GM18868 (cell line): ENCODE measurements at regions not wholly inside any gene's neighbourhood (a gene's known extent, or its start where the extent isn't known, plus 50 kb on each side); places are given as distances from the start of the nearest gene placed in this dataset.

Experiments
- ATAC-seq: cut with Tn5 transposase; IDR thresholded peaks from one replicate; pipeline ENCODE4 v1.9.1; 2021; ENCODE audit warnings: mild to moderate bottlenecking, moderate library complexity; ENCODE audit not compliant: unreplicated experiment

- ATAC-seq, result no peak
Observed at GRCh38 chr7:18151422-18151821, 123.8 kb upstream of the PRPS1L1 start.

GRCh38 chr7:18153183-18153748, 125.6 kb upstream of the PRPS1L1 start:
- ATAC-seq, result no peak

- no peak for ATAC-seq
Observed at GRCh38 chr7:18154726-18155125, 127.1 kb upstream of the PRPS1L1 start.

GRCh38 chr7:18157233-18157632, 129.6 kb upstream of the PRPS1L1 start:
- ATAC-seq, result no peak

GRCh38 chr7:18162657-18163056, 135.0 kb upstream of the PRPS1L1 start:
- no peak for ATAC-seq

GRCh38 chr7:18163091-18163490, 135.4 kb upstream of the PRPS1L1 start:
- ATAC-seq, result no peak

- ATAC-seq, result no peak
Observed at GRCh38 chr7:18165166-18165565, 137.5 kb upstream of the PRPS1L1 start.

GRCh38 chr7:18166002-18166401, 138.4 kb upstream of the PRPS1L1 start:
- no peak for ATAC-seq

GRCh38 chr7:18167815-18168214, 140.2 kb upstream of the PRPS1L1 start:
- ATAC-seq, result no peak

- ATAC-seq, result no peak
Observed at GRCh38 chr7:18174996-18175395, 147.3 kb upstream of the PRPS1L1 start.

- ATAC-seq, result no peak
Observed at GRCh38 chr7:18175801-18176450, 148.3 kb upstream of the PRPS1L1 start.

- ATAC-seq, result no peak
Observed at GRCh38 chr7:18177129-18177814, 149.6 kb upstream of the PRPS1L1 start.

- peak; percentile 90 for ATAC-seq
Observed at GRCh38 chr7:18177815-18178660, 150.4 kb upstream of the PRPS1L1 start.

GRCh38 chr7:18179093-18179492, 151.4 kb upstream of the PRPS1L1 start:
- ATAC-seq, result no peak

GRCh38 chr7:18180685-18181084, 153.0 kb upstream of the PRPS1L1 start:
- ATAC-seq, result no peak

- no peak for ATAC-seq
Observed at GRCh38 chr7:18189500-18190126, 162.0 kb upstream of the PRPS1L1 start.

- no peak for ATAC-seq
Observed at GRCh38 chr7:18191341-18191740, 163.7 kb upstream of the PRPS1L1 start.

GRCh38 chr7:18191862-18192625, 164.4 kb upstream of the PRPS1L1 start:
- no peak for ATAC-seq

GRCh38 chr7:18194616-18195015, 167.0 kb upstream of the PRPS1L1 start:
- ATAC-seq, result no peak

- ATAC-seq, result no peak
Observed at GRCh38 chr7:18196638-18197037, 169.0 kb upstream of the PRPS1L1 start.
